Cardiac muscle cell (in vitro differentiated cells and primary cell): ENCODE measurements at regions not wholly inside any gene's neighbourhood (a gene's known extent, or its start where the extent isn't known, plus 50 kb on each side); places are given as distances from the start of the nearest gene placed in this dataset.

Experiments used
- DNase-seq, 2 donors: peaks; one replicate each; pipeline versions ENCODE4 v3.0.0 to v3.0.0-alpha.2; 2010 to 2017; ENCODE audit warnings: low read depth in 1 of 2, low spot score in 1 of 2
- H3K27ac ChIP-seq: fragments of 200-600 bp; sonication (generic); 2 replicates; pipeline ENCODE4 v1.5.1; 2016
- H3K27me3 ChIP-seq: fragments of 200-600 bp; sonication (generic); 2 replicates; pipeline ENCODE4 v1.6.0; 2016; ENCODE audit warnings: control low read depth
- H3K36me3 ChIP-seq: fragments of 200-600 bp; sonication (generic); 2 replicates; pipeline ENCODE4 v1.5.1; 2016; ENCODE audit warnings: control low read depth
- H3K4me1 ChIP-seq: fragments of 200-600 bp; sonication (generic); 2 replicates; pipeline ENCODE4 v1.8.1; 2017; ENCODE audit warnings: low read depth, mild to moderate bottlenecking, mixed run types
- H3K4me3 ChIP-seq: fragments of 200-600 bp; sonication (generic); 2 replicates; pipeline ENCODE4 v1.5.1; 2016; ENCODE audit warnings: mild to moderate bottlenecking
- H3K9me3 ChIP-seq: fragments of 200-600 bp; sonication (generic); 2 replicates; pipeline ENCODE4 v1.5.1; 2017; ENCODE audit warnings: low read depth, mild to moderate bottlenecking, control low read depth
- TF ChIP-seq, protein P1 (sequence below): IDR thresholded peaks from 2 replicates; pipeline ENCODE4 v1.5.1; 2012; ENCODE audit warnings: low read depth, mild to moderate bottlenecking, low read length

DNA sequence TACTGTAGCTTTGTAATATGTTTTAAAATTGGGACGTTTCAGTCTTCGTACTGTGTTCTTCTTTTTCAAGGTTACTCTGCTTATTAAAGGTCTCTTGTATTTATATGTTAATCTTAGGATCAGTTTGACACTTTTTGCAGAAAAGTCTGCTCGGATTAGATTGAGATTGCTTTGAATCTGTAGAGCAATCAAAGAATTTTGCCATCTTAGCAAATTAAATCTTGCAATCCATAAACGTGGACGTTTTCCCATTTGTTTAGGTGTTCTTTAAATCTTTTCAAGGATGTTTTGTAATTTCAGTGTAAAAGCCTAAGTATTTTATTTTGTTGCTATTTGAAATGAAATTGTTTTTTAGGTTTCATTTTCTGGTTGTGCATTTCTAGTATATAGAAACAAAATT is 78.0 kb upstream of the GTSF1L start:
- H3K9me3 ChIP-seq, result no peaks in the 10 kb centered on the region
- TF ChIP-seq, protein P1, sequence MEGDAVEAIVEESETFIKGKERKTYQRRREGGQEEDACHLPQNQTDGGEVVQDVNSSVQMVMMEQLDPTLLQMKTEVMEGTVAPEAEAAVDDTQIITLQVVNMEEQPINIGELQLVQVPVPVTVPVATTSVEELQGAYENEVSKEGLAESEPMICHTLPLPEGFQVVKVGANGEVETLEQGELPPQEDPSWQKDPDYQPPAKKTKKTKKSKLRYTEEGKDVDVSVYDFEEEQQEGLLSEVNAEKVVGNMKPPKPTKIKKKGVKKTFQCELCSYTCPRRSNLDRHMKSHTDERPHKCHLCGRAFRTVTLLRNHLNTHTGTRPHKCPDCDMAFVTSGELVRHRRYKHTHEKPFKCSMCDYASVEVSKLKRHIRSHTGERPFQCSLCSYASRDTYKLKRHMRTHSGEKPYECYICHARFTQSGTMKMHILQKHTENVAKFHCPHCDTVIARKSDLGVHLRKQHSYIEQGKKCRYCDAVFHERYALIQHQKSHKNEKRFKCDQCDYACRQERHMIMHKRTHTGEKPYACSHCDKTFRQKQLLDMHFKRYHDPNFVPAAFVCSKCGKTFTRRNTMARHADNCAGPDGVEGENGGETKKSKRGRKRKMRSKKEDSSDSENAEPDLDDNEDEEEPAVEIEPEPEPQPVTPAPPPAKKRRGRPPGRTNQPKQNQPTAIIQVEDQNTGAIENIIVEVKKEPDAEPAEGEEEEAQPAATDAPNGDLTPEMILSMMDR, result no peak
- DNase-seq, result no peak
- no peak overlapping the region for H3K27ac ChIP-seq
- H3K36me3 ChIP-seq, result no peaks in the 10 kb centered on the region
- no peaks in the 10 kb centered on the region for H3K4me1 ChIP-seq
- H3K27me3 ChIP-seq, result no peaks in the 10 kb centered on the region
- no peak overlapping the region for H3K4me3 ChIP-seq

DNA sequence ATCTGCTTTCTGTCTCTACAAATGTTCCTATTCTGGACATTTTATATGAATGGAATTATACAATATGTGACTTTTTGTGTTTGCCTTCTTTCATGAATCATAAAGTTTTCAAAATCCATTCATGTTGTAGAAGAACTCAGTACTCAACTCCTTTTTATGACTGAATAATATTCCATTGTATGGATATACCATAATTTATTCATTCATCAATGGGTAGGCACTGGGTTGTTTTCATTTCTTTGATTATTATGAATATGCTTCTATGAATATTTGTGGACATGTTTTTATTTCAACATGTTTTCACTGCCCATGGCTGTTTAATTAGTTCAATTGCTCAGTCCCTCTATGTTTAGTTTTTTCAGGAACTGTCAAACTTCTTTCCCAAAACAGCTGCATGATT is 76.5 kb upstream of the GTSF1L start:
- DNase-seq, result no peak
- H3K4me3 ChIP-seq, result no peak overlapping the region
- TF ChIP-seq, protein P1, result no peak
- no peaks in the 10 kb centered on the region for H3K4me1 ChIP-seq
- no peaks in the 10 kb centered on the region for H3K9me3 ChIP-seq
- H3K36me3 ChIP-seq, result no peaks in the 10 kb centered on the region
- no peak overlapping the region for H3K27ac ChIP-seq
- H3K27me3 ChIP-seq, result no peaks in the 10 kb centered on the region

DNA sequence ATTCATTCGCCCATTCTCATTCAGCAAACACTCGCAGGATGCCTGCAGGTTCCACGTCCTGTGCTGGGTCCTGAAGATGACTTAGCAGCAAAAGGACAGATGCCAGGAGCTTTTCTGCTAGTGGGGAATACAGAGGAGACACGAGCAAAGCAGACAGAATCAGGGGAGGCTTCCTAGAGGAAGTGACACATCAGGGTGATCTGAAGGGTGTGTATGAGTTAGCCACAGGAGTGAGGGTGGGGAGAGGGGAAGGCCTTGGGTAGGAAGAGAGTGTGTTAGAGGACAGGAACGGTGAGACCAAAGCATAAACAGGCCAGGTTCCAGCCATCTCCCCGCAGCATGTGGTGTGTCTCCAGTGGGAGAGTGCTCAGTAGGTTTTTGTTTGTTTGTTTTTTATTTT is 73.4 kb upstream of the GTSF1L start:
- no peaks in the 10 kb centered on the region for H3K9me3 ChIP-seq
- no peak for DNase-seq
- H3K27ac ChIP-seq, result no peak overlapping the region
- H3K36me3 ChIP-seq, result no peaks in the 10 kb centered on the region
- H3K27me3 ChIP-seq, result no peaks in the 10 kb centered on the region
- H3K4me1 ChIP-seq, result no peaks in the 10 kb centered on the region
- TF ChIP-seq, protein P1, result no peak
- H3K4me3 ChIP-seq, result no peak overlapping the region

DNA sequence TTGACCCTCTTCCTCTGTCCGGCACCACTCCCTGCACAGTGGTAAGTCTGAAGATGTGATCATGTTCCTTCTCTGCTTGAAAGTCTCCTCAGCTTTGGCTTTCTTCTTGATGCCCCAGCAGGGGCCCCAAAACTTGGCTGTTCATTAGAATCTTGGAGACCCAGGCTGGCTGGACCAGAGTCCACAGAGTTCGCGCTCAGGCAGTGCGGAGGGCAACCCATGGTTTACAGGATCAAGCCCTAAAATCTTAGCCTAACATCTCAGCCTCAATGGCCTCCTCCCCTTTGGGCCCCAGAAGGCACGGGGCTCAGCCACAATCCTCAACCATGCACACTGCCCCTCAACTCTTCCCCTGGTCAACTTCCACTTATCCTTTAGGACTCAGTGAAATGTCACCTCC is 72.9 kb upstream of the GTSF1L start:
- Histone ChIP-seq H3K36me3 (no peaks in the 10 kb centered on the region), H3K4me3 (no peak overlapping the region), H3K27me3 (no peaks in the 10 kb centered on the region), H3K9me3 (no peaks in the 10 kb centered on the region), H3K27ac (no peak overlapping the region), H3K4me1 (no peaks in the 10 kb centered on the region)
- no peak for DNase-seq
- TF ChIP-seq, protein P1, result no peak

DNA sequence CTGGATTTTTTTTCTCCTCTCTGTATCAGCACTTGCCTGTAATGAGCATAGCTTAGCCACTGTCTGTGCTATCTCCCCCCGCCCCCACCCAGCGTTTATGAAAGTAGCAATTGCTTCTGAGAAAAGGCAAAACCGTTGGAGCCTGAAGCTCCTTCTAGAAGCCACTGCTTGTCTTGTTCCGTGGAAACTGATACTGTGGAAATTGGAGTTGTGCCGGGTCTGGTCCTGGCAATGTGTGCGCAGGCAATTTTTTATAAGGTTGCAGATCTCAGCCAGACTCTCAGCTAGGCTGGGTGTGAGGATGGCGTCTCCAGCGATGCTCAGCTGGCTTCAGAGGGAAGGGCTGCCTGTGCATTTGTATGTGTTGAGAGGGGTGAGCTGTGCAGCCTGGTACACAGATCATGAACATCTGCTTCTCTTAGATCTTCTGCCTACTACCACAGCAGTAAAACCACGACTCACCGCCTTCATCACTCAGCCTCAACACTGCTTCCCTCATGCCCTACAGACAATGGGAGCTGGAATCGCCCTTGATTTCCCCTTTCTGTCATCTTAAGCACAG is 72.4 kb upstream of the GTSF1L start:
- Histone ChIP-seq H3K27me3 (no peaks in the 10 kb centered on the region), H3K9me3 (no peaks in the 10 kb centered on the region), H3K4me3 (no peak overlapping the region), H3K27ac (no peak overlapping the region), H3K36me3 (no peaks in the 10 kb centered on the region), H3K4me1 (no peaks in the 10 kb centered on the region)
- TF ChIP-seq, protein P1, result no peak
- DNase-seq, result peak in 1 of 2 donors; percentile 24
